KMS-11 (cell line): ENCODE measurements at regions not wholly inside any gene's neighbourhood (a gene's known extent, or its start where the extent isn't known, plus 50 kb on each side); places are given as distances from the start of the nearest gene placed in this dataset.

Experiments
- H2AFZ ChIP-seq: fragments of 200-600 bp; sonication (generic); 2 replicates; pipeline ENCODE4 v1.6.1; 2016; ENCODE audit warnings: antibody characterized with exemption, mixed run types, low read depth
- H3K27ac ChIP-seq: fragments of 200-600 bp; sonication (generic); 2 replicates; pipeline ENCODE4 v1.6.1; 2016; ENCODE audit warnings: mild to moderate bottlenecking, mixed run types
- H3K27me3 ChIP-seq: fragments of 200-600 bp; sonication (generic); 2 replicates; pipeline ENCODE4 v1.6.1; 2017; ENCODE audit warnings: mild to moderate bottlenecking, low read depth, mixed run types, moderate library complexity; ENCODE audit not compliant: insufficient read depth
- H3K36me3 ChIP-seq: fragments of 200-600 bp; sonication (generic); 2 replicates; pipeline ENCODE4 v1.6.1; 2017; ENCODE audit warnings: mild to moderate bottlenecking, mixed run types; ENCODE audit not compliant: insufficient read depth
- H3K4me1 ChIP-seq: fragments of 200-600 bp; sonication (generic); 2 replicates; pipeline ENCODE4 v1.6.1; 2016; ENCODE audit warnings: mild to moderate bottlenecking, low read depth, mixed run types; ENCODE audit not compliant: poor library complexity, severe bottlenecking
- H3K4me2 ChIP-seq: fragments of 200-600 bp; sonication (generic); 2 replicates; pipeline ENCODE4 v1.7.0; 2016; ENCODE audit warnings: mild to moderate bottlenecking, mixed run types
- H3K4me3 ChIP-seq: fragments of 200-600 bp; sonication (generic); IDR thresholded peaks from 2 replicates; pipeline ENCODE4 v1.6.1; 2017; ENCODE audit warnings: low read depth, low read length, mixed read lengths; ENCODE audit not compliant: insufficient read depth
- H3K79me2 ChIP-seq: fragments of 200-600 bp; sonication (generic); 2 replicates; pipeline ENCODE4 v1.6.1; 2016; ENCODE audit warnings: low read depth, mixed run types; ENCODE audit not compliant: insufficient read depth
- H3K9ac ChIP-seq: fragments of 200-600 bp; sonication (generic); 2 replicates; pipeline ENCODE4 v1.6.1; 2016; ENCODE audit warnings: mild to moderate bottlenecking, mixed run types
- H4K20me1 ChIP-seq: fragments of 200-600 bp; sonication (generic); 2 replicates; pipeline ENCODE4 v1.6.1; 2016; ENCODE audit warnings: mild to moderate bottlenecking, mixed run types; ENCODE audit not compliant: insufficient read depth
- TF ChIP-seq, protein P1 (sequence below): fragments of 200-600 bp; sonication (generic); conservative IDR thresholded peaks from 2 replicates; pipeline ENCODE4 v1.6.1; 2017; ENCODE audit warnings: low read depth, mild to moderate bottlenecking, antibody characterized with exemption, low read length, moderate library complexity, mixed read lengths

DNA sequence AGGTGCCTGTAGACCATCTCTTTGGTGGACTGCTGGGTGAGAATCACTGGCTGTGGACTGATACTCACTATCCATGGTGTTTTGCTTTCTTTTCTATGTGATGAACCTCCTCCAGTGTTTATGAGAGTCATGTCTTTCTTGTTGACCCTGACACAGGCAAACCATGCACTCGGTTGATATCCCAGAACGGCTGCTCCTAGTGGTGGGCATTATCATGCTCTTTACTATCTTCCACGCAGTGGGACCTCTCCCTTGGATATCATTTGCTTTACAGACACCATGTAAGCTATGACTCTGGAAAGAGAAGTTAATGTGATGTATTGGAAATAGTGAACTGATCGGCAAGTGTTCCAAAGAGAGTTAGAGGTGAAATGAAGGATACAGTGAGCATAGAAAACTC, 1455.6 kb downstream of the BRINP3 start:
- Histone ChIP-seq H3K9ac (no peak overlapping the region), H2AFZ (no peak overlapping the region), H3K4me3 (no peak overlapping the region), H4K20me1 (no peaks in the 10 kb centered on the region), H3K27me3 (no peaks in the 10 kb centered on the region), H3K27ac (no peak overlapping the region), H3K4me2 (no peak overlapping the region), H3K4me1 (no peaks in the 10 kb centered on the region), H3K79me2 (no peaks in the 10 kb centered on the region), H3K36me3 (no peaks in the 10 kb centered on the region)
- TF ChIP-seq, protein P1, sequence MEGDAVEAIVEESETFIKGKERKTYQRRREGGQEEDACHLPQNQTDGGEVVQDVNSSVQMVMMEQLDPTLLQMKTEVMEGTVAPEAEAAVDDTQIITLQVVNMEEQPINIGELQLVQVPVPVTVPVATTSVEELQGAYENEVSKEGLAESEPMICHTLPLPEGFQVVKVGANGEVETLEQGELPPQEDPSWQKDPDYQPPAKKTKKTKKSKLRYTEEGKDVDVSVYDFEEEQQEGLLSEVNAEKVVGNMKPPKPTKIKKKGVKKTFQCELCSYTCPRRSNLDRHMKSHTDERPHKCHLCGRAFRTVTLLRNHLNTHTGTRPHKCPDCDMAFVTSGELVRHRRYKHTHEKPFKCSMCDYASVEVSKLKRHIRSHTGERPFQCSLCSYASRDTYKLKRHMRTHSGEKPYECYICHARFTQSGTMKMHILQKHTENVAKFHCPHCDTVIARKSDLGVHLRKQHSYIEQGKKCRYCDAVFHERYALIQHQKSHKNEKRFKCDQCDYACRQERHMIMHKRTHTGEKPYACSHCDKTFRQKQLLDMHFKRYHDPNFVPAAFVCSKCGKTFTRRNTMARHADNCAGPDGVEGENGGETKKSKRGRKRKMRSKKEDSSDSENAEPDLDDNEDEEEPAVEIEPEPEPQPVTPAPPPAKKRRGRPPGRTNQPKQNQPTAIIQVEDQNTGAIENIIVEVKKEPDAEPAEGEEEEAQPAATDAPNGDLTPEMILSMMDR, result no peak

DNA sequence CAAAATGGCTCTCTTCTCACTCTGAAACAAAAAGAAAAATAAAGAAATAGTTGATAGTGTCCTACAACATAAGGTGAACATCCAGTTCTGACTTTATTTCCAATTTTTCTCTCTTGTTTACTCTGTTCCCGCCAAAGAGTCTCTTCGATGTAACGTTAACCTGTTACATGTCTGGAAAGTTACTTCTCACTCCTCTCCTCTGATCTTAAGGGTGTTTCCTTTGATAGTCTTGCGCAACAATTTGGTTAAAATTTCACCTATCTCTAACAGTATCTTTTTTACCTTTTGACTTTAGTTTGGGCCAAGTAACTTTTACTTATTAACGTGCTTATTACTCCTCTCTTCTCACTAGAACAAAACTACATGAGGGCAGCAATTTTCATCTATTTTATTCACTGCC, 1450.2 kb downstream of the BRINP3 start:
- H3K79me2 ChIP-seq, result no peaks in the 10 kb centered on the region
- no peak overlapping the region for H3K4me3 ChIP-seq
- no peak overlapping the region for H2AFZ ChIP-seq
- H3K4me1 ChIP-seq, result no peaks in the 10 kb centered on the region
- H3K27me3 ChIP-seq, result no peaks in the 10 kb centered on the region
- H3K27ac ChIP-seq, result no peak overlapping the region
- no peaks in the 10 kb centered on the region for H4K20me1 ChIP-seq
- no peak overlapping the region for H3K9ac ChIP-seq
- TF ChIP-seq, protein P1, result no peak
- no peaks in the 10 kb centered on the region for H3K36me3 ChIP-seq
- H3K4me2 ChIP-seq, result no peak overlapping the region

DNA sequence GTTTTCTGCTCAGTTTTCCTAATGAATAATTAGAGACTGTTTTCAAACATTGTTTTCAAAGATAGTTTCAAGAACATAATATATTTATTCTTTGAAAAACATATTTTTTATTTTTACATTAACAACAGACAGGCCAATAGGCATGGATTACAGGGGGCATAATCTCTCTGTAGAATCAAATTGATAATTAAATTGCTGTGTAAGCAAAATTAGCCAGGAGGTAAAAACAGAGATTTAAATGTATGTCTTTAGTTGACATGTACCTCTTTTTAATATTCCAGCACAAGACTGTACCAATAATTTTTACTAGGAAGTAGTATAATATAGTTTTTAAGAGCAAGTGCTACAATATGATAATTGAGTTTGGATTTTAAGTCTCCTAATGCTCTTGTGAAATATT, 1444.5 kb downstream of the BRINP3 start:
- no peaks in the 10 kb centered on the region for H3K36me3 ChIP-seq

DNA sequence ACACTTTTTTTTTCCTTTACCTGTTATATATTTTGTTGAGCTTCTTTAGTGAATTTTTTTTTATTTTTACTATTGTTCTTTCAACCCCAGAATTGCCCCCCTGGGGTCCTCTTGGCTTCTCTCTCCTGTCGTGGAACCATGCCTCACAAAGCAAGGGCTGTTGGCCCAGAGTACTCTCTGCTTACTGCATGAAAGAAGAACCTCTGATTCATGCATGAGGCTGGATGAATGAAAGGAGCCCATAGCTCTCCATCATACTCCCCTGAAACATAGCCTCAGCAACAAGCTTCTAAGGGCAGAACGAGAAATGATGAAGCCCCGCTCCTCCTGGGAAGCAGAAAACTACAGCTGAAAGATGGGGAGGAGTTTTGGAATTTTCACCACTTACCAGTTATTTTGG, 1441.0 kb downstream of the BRINP3 start:
- H3K27ac ChIP-seq, result no peak overlapping the region
- no peaks in the 10 kb centered on the region for H3K4me1 ChIP-seq
- H2AFZ ChIP-seq, result no peak overlapping the region
- no peaks in the 10 kb centered on the region for H3K27me3 ChIP-seq
- H4K20me1 ChIP-seq, result no peaks in the 10 kb centered on the region
- H3K79me2 ChIP-seq, result no peaks in the 10 kb centered on the region
- TF ChIP-seq, protein P1, result no peak
- no peak overlapping the region for H3K4me3 ChIP-seq
- H3K9ac ChIP-seq, result no peak overlapping the region
- no peak overlapping the region for H3K4me2 ChIP-seq
- no peaks in the 10 kb centered on the region for H3K36me3 ChIP-seq

More for the DNA sequence above, 1444.5 kb downstream of the BRINP3 start:
- H3K9ac ChIP-seq, result no peak overlapping the region
- H3K4me3 ChIP-seq, result no peak overlapping the region
- H4K20me1 ChIP-seq, result no peaks in the 10 kb centered on the region
- no peaks in the 10 kb centered on the region for H3K27me3 ChIP-seq
- H3K27ac ChIP-seq, result no peak overlapping the region
- TF ChIP-seq, protein P1, result no peak
- H3K4me2 ChIP-seq, result no peak overlapping the region
- no peaks in the 10 kb centered on the region for H3K4me1 ChIP-seq
- H3K79me2 ChIP-seq, result no peaks in the 10 kb centered on the region
- H2AFZ ChIP-seq, result no peak overlapping the region
